MG63 (cell line): ENCODE measurements at regions not wholly inside any gene's neighbourhood (a gene's known extent, or its start where the extent isn't known, plus 50 kb on each side); places are given as distances from the start of the nearest gene placed in this dataset.

Experiments
- DNase-seq: peaks from one replicate; pipeline ENCODE4 v3.0.0-alpha.2; 2020
- H3K27me3 ChIP-seq: fragments of 250-450 bp; sonication (Bioruptor Pico); 2 replicates; pipeline ENCODE4 v1.5.1; 2020; ENCODE audit warnings: mild to moderate bottlenecking, moderate library complexity
- H3K36me3 ChIP-seq: fragments of 250-450 bp; sonication (Bioruptor Pico); 2 replicates; pipeline ENCODE4 v1.5.1; 2020; ENCODE audit warnings: mild to moderate bottlenecking, moderate library complexity
- H3K4me3 ChIP-seq: fragments of 250-450 bp; sonication (Bioruptor Pico); 2 replicates; pipeline ENCODE4 v1.5.1; 2020; ENCODE audit warnings: mild to moderate bottlenecking, moderate library complexity
- H3K9me3 ChIP-seq: fragments of 250-450 bp; sonication (Bioruptor Pico); 2 replicates; pipeline ENCODE4 v1.5.1; 2020; ENCODE audit warnings: mild to moderate bottlenecking, moderate library complexity

DNA sequence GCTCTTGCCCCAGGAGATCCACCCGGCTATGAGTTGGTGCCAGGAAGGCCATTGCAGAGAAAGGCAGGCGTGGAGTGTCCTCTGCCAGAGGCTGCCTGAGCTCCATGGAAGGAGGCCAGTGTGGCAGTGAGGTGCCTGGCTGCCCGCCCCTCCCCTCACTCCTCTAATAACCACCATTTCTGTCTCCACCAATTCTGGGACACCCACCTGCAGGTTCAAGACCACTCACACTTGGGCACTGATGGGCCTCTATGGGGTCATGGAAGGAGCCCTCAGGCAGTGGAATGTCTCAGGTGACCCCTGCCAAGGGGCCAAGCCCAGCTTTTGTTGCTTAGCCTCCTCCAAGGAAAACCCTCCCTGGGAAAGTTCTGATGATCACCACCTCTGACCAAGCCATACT, 731.6 kb downstream of the MATN1 start:
- no peak for DNase-seq
- no peaks in the 10 kb centered on the region for H3K27me3 ChIP-seq
- H3K9me3 ChIP-seq, result peaks cover 4% of the 10 kb centered on the region
- H3K4me3 ChIP-seq, result no peak overlapping the region
- H3K36me3 ChIP-seq, result no peaks in the 10 kb centered on the region

DNA sequence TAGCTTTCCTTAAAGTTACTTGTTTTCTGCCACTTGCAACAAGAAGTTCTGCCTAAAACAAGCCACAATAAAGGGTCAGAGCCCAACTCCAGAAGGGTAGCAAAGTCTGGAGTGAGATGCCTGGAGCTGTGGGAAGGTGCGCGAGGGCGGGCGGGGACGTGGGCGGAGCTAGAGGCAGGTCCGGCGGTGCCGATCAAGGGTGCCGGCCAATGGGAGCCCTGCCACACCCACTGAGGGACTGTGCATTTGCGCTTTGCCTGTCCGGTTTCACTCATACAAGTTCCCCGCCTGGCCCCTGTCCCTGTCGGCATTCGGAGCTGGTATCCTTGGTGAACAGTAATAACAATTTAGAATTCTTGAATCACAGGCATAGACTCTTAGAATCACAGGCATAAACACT, 732.4 kb downstream of the MATN1 start:
- H3K4me3 ChIP-seq, result no peak overlapping the region
- no peaks in the 10 kb centered on the region for H3K27me3 ChIP-seq
- peaks cover 4% of the 10 kb centered on the region for H3K9me3 ChIP-seq
- no peaks in the 10 kb centered on the region for H3K36me3 ChIP-seq
- peak; percentile 16 for DNase-seq

DNA sequence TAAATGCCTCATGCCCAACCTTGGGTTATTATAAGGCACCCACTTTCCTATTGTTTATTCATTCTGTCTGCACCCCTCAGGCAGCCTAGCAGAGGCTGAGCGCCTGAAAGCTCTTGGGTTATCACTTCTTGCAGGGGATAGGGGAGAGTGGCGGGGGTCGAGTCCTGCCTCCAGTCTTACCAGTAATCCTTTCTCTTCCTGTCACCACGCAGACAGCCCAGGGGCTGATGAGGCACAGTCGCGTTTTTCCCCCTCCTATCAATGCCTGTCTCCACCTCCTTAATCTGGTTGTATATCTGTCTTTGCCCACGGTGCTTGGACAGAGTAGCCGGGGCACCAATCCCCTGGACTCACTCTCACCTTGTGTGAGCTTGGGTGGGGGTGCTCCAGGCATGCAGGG, 733.1 kb downstream of the MATN1 start:
- no peaks in the 10 kb centered on the region for H3K27me3 ChIP-seq
- H3K36me3 ChIP-seq, result no peaks in the 10 kb centered on the region
- H3K9me3 ChIP-seq, result peaks cover 4% of the 10 kb centered on the region
- no peak overlapping the region for H3K4me3 ChIP-seq
- DNase-seq, result no peak

DNA sequence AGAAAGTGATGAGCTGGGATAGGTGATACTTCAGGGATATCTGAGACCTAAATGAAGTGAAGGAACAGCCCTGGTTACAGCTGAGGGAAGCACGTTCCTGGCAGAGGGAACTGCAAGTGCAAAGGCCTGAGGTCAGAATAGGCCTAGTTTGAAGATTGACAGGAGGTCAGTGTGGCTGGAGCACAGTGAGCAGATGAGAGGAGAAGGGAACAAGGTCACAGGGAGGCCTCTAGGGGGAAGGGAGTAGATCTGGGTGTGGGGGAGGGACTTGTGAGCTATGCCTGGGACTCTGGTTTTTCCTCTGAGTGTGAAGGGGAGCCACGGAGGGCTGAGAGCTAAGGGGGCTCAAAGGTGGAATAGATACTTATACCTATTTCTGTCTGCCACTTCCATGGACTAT, 736.4 kb downstream of the MATN1 start:
- Histone ChIP-seq H3K9me3 (no peaks in the 10 kb centered on the region), H3K36me3 (no peaks in the 10 kb centered on the region), H3K27me3 (no peaks in the 10 kb centered on the region), H3K4me3 (no peak overlapping the region)
- no peak for DNase-seq

DNA sequence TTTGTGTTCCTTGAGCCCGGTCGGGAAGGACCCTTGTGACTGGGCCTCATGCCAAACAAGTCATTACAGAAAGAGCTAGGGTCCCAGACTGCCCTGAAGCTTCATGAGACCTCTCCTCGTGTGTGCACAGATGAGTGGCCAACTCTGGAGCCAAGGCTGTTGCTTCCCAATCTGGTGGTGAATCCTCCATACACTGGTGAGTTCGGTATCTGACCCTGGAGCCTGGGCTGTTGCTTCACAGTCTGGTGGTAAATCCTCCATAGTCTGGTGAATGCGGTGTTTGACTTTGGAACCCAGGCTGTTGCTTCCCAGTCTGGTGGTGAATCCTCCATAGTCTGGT, 737.8 kb downstream of the MATN1 start:
- Histone ChIP-seq H3K9me3 (no peaks in the 10 kb centered on the region), H3K27me3 (no peaks in the 10 kb centered on the region), H3K36me3 (no peaks in the 10 kb centered on the region), H3K4me3 (no peak overlapping the region)
- DNase-seq, result no peak

DNA sequence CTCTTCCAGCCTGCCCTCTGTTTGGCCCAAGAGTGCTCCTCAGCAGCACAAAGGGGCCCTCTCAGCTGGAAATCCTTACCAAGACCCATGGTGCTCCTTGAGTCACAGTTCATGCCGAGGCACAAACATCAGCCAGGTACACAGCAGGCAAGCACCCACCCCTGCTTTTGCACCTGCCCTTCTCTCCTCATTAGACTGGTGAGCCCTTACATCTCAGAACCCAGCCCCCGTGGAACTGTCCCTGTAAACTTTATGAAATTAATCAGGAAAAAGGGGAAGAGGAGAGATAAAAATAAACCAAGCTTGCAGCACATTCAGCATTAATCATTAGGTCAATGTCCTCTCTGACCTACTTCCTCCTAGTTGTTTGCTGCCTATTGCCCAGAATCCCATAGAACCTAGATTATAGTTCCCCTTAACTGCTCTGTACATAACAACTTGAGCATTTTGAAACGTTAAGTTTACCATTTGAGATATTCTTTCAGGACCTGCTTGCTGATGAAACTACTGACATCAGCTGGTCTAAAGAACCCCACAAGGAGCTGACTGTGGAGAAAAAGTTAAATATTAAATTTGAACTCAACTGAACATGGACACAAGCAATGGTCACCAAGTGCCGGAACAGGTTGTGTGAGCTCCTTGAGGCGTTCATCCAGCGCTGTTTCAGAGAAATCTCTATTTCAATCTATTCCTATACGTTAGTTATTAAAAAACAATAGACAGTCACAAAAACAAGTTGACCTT, 738.4 kb downstream of the MATN1 start:
- no peaks in the 10 kb centered on the region for H3K36me3 ChIP-seq
- DNase-seq, result no peak

DNA sequence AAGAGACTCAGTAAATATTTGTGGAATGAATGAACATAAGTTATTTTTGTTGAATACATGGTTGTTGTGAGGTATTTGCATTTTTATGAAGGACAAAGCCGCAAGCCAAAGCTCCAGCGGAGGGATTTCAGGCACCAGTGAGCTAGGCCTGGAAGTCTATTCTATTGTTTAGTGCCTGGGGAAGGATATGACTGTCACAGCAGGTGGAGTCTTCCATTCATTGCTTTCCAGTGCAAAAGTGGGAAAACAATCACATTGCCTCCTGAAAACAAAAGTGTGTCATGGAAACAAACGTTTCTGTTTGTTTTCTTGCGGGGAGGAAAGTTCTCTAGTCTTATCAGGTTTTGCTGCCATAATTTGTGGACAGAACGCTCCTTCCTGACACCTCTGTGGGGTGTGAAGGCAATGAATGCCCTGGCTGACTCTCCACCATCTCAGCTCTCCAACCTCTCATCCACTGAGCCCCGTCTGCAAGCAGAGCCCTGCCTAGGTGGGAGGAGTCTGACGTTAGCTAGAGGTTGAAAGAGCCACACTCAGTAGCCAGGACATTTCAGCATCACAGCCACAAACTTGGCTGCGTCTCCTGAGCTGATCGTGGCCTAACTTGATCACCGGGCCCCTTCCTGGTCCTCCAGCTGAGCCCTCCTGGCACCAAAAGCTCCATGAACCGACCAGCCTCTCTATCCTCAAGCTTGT, 739.1 kb downstream of the MATN1 start:
- Histone ChIP-seq H3K27me3 (no peaks in the 10 kb centered on the region), H3K9me3 (no peaks in the 10 kb centered on the region), H3K4me3 (no peak overlapping the region), H3K36me3 (no peaks in the 10 kb centered on the region)
- DNase-seq, result no peak

More for the DNA sequence above, 738.4 kb downstream of the MATN1 start:
- no peaks in the 10 kb centered on the region for H3K27me3 ChIP-seq
- no peak overlapping the region for H3K4me3 ChIP-seq
- H3K9me3 ChIP-seq, result no peaks in the 10 kb centered on the region

DNA sequence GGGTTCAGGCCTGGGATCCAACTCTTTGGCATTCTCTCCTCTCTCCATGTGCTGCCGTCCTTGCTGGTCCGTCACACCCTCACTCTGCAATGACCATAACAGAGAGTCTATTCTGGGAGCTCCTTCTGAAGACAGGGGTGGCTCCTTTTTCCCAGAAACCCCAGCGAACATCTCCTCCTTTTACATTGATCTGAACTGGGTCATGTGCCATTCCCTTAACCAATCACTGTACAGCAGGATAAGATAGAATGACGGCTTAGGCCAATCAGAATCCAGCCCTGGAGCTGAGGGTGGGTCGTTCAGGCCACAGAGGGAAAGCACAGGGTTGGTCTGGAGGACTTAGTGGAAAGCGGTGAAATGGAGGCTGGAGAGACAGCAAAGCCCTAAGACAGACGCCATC, 740.1 kb downstream of the MATN1 start:
- Histone ChIP-seq H3K36me3 (no peaks in the 10 kb centered on the region), H3K4me3 (no peak overlapping the region), H3K9me3 (no peaks in the 10 kb centered on the region; the same call in 1 of the 2 replicates), H3K27me3 (no peaks in the 10 kb centered on the region)
- DNase-seq, result no peak

DNA sequence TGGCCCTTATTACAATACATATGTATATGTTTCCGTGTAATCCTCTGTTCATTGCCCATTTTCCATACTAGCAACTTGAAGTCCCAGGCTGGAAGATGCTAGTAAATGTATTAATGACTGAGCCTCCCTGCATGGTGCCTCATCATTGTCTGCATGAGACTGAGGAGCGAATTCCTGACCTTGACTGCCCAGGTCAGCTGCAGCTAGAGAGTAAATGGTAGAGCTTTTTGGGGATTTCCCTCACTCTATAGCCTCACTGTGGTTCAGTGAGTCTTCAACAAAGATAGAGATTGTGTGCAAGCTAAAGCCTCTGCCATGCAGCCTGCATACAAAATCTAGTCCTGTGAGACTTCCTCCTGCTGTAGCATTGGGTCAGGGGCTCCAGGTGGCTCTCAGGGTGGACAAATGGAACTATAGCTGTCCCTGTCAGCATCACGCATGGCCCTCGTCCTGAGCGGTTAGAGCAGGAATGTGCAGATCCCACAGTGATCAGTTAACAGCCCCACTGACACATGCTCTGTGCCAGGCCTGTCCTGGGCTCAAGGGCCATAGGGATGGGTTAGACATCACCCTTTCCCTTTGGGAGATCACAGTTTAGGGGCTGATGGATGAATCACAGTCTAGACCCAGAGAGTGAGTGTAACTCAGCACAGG, 741.7 kb downstream of the MATN1 start:
- DNase-seq, result no peak
- Histone ChIP-seq H3K36me3 (no peaks in the 10 kb centered on the region), H3K9me3 (no peaks in the 10 kb centered on the region; the same call in 1 of the 2 replicates), H3K4me3 (no peak overlapping the region), H3K27me3 (no peaks in the 10 kb centered on the region)

DNA sequence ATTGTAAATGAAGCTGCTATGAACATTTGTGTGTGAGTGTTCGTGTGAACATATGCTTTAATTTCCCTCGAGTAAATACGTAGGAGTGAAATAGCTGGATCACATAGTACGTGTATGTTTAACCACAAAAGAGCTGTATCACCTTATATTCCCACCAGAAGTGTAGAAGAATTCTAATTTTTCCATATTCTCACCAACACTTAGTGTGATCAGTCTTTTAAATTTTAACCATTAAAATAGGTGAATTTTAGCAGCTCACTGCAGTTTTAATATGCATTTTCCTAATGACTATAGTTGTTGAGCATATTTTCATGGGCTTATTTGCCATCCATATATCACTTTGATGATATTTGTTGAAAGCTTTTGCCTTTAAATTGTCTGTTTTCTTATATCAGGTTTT, 741.2 kb downstream of the PTPRU start:
- no peaks in the 10 kb centered on the region for H3K36me3 ChIP-seq
- no peak for DNase-seq
- no peak overlapping the region for H3K4me3 ChIP-seq
- H3K9me3 ChIP-seq, result no peaks in the 10 kb centered on the region; the same call in 1 of the 2 replicates
- H3K27me3 ChIP-seq, result no peaks in the 10 kb centered on the region

DNA sequence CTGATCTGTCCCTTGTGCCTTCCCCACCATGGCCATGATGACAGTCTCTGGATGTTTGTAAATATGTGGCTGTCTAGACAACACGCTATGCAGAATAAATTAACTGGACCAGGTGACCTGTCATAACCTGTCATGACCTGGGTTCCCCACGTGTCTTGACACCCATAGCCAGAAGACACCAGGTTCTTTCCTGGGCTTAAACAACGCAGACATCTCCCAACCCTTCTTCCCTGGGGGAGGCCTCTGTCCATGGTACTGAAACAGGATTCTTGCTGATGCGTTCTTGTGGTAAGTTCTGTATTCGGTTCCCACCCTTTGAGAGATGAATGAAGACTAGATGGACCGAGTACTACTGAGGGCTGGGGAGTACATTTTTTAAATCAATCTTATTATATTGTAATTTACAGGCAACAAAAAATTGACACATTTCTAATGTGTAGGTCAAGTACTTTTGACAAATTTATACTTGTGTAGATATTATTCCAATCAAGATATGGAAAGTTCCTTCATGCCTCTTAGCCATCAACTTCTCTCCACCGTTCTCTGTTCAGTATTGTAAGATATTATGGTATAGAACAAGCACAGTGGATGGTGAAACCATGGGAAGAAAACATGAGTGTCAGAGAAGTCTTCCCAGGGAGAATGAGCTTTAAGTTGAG, 738.8 kb downstream of the PTPRU start:
- H3K36me3 ChIP-seq, result no peaks in the 10 kb centered on the region

DNA sequence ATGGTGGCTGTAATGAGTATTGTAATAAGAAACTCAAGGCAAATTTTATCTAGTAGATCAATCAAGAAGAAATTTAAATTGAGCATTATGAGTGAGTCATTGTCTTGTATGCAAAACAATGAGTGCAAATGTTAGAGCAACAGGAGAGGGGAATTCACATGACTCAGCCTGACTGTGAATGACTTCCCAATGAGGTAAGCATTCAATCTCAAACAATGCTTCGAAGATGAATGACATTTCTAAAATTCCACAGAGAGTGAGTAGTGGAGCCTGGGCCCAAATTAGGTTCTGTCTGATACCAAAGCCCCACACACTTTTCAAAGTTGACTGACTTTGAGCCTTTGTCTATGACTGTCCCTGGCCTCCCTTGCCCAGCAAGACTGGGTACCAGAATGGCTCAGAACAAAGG, 738.0 kb downstream of the PTPRU start:
- no peaks in the 10 kb centered on the region for H3K27me3 ChIP-seq
- no peak overlapping the region for H3K4me3 ChIP-seq
- no peaks in the 10 kb centered on the region; the same call in 1 of the 2 replicates for H3K9me3 ChIP-seq
- peak; percentile 58 for DNase-seq
- no peaks in the 10 kb centered on the region for H3K36me3 ChIP-seq

More for the DNA sequence above, 738.8 kb downstream of the PTPRU start:
- DNase-seq, result peak; percentile 15
- H3K4me3 ChIP-seq, result no peak overlapping the region
- H3K27me3 ChIP-seq, result no peaks in the 10 kb centered on the region
- no peaks in the 10 kb centered on the region; the same call in 1 of the 2 replicates for H3K9me3 ChIP-seq

DNA sequence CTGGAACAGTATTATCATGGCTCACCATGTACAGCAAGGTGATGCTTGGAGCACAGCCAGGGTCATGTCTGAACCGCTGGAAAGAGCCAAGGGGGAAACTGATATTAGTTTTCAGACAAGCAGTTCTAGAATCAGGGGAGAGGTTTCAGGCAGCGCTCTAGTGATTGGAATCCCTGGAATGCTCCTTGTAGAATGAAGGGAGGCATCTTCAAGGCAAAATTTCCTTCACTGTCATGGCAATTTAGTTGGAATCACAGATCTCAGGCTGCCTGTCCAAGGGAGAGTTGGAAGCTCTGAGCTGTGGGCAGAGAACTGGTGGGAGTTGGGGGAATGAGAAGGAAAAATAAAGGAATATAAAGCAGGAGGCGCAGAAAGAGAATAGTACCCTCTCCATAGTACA, 737.1 kb downstream of the PTPRU start:
- no peaks in the 10 kb centered on the region for H3K36me3 ChIP-seq
- H3K9me3 ChIP-seq, result no peaks in the 10 kb centered on the region; the same call in 1 of the 2 replicates
- no peaks in the 10 kb centered on the region for H3K27me3 ChIP-seq
- no peak overlapping the region for H3K4me3 ChIP-seq
- DNase-seq, result no peak

DNA sequence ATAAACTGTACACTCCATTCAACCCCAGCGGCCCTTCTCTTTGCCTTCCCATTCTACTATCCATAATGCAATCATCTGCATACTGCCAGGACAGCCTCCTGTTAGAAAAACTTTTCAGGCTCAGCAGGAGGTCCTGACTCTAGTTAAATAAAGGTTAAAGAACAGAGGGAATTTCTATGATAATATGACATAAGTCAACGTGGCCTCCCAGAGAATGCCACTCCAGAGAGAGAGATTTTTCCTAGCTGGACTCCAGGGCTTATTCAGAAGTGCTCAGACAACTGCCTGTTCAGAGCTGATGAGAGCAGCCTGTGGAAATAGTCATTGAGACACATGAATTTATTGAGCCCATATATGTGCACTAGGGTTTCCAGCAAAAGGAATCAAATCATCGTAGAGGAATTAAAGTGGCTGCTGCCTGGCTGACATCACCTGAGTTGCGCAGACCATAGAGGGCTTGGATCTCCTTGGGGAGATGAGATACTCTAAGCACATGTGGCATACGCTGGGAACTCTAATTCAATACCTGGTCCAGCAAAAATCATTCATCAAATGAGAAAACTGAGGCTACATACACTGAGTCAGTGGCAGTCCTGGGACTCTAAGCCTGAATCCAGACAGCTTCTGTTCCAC, 736.2 kb downstream of the PTPRU start:
- Histone ChIP-seq H3K9me3 (no peaks in the 10 kb centered on the region; the same call in 1 of the 2 replicates), H3K27me3 (no peaks in the 10 kb centered on the region)
- DNase-seq, result no peak

DNA sequence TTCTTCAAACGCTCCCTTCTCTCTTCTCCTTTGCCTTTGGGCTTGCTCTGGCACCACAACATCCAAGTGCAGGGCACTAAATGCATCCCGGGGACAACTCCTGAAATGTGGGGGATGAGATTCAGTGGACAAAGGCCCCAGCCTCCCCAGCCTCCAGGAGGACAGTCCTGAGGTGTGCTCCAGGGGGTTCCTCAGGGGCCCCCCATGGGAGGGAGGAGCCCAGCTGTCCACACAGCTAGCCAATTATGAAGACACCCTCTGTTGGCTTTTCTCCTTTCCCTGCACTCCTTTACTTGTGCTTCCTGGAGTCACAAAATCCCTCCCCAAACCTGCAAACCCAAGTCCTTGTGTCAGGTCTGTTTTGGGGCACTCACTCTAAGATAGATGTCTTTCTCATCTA, 735.4 kb downstream of the PTPRU start:
- no peaks in the 10 kb centered on the region for H3K27me3 ChIP-seq
- no peak for DNase-seq

More for the DNA sequence above, 736.2 kb downstream of the PTPRU start:
- no peak overlapping the region for H3K4me3 ChIP-seq
- no peaks in the 10 kb centered on the region for H3K36me3 ChIP-seq

DNA sequence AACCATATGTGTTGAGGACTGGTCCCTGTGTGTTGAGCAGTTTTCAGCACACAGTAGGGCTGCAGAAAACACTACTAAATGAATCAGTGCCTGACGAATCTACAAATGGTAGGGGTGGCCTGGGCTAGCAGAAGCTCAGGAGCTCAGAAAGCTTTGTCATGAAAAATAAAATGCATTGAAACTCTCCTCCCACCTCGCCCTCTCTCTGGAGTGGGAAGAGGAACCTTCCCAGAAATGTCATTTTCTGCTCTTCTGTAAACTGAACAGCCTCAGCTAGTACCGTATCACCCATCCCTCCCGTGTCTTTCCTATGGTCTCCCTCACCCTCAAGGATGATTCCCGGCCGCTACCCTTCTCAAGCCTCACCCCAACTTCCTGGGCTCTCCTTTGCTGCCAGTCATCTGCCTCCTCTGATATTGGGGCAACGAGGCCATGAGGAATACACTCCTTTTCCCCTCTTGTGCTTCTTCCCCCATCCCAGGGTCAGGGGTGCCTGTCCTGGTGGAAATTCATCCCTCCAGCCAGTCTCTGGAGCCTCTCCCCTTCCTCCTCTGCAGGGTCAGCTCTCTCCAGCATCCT, 734.5 kb downstream of the PTPRU start:
- Histone ChIP-seq H3K4me3 (no peak overlapping the region), H3K9me3 (no peaks in the 10 kb centered on the region), H3K36me3 (no peaks in the 10 kb centered on the region), H3K27me3 (no peaks in the 10 kb centered on the region)
- no peak for DNase-seq

More for the DNA sequence above, 735.4 kb downstream of the PTPRU start:
- Histone ChIP-seq H3K36me3 (no peaks in the 10 kb centered on the region), H3K4me3 (no peak overlapping the region), H3K9me3 (no peaks in the 10 kb centered on the region)
